Stomach (tissue), 8 donors: ENCODE measurements at regions not wholly inside any gene's neighbourhood (a gene's known extent, or its start where the extent isn't known, plus 50 kb on each side); places are given as distances from the start of the nearest gene placed in this dataset.

ENCODE experiments used
- DNase-seq, 2 donors: peaks; one replicate each; pipeline versions ENCODE4 v3.0.0 to v3.0.0-alpha.2; 2013 to 2019
- H3K27ac ChIP-seq, 5 donors: fragments of 200-600 bp in 4 of 5; sonication (generic) in 4 of 5; one replicate each; pipeline ENCODE4 v1.5.1; 2013 to 2019; ENCODE audit warnings: mild to moderate bottlenecking in 1 of 5, moderate library complexity in 1 of 5
- H3K27me3 ChIP-seq, 3 donors: fragments of 200-600 bp; sonication (generic); one replicate each; pipeline ENCODE4 v1.5.1; 2017 to 2019; ENCODE audit warnings: mixed run types in 1 of 3
- H3K36me3 ChIP-seq, 4 donors: fragments of 200-600 bp; sonication (generic); 1 replicate in 3 of 4; 2 replicates in 1 of 4; pipeline ENCODE4 v1.5.1; 2016 to 2019
- H3K4me1 ChIP-seq, 4 donors: fragments of 200-600 bp; sonication (generic); one replicate each; pipeline ENCODE4 v1.5.1; 2016 to 2019
- H3K4me3 ChIP-seq, 4 donors: fragments of 200-600 bp; sonication (generic) in 3 of 4; one replicate each; pipeline ENCODE4 v1.5.1; 2016 to 2019; ENCODE audit warnings: mild to moderate bottlenecking in 1 of 4
- H3K9me3 ChIP-seq, 4 donors: fragments of 200-600 bp; sonication (generic); one replicate each; pipeline ENCODE4 v1.5.1; 2016 to 2019
- CTCF ChIP-seq, 7 experiments: fragments of 450-650 bp in 4 of 7; fragments of 200-600 bp in 3 of 7; sonication (generic) in 3 of 7; IDR thresholded peaks; one replicate each; pipeline ENCODE4 v1.5.1; 2016 to 2019; ENCODE audit warnings: antibody characterized with exemption in 7 of 7, control low read depth in 2 of 7, mild to moderate bottlenecking in 1 of 7
- EP300 ChIP-seq: sonication (generic); formaldehyde crosslinking; IDR thresholded peaks from one replicate; pipeline ENCODE4 v1.6.1; 2017; ENCODE audit warnings: antibody characterized with exemption
- POLR2A ChIP-seq, 4 donors: fragments of 450-650 bp; IDR thresholded peaks; one replicate each; pipeline ENCODE4 v1.6.1; 2016; ENCODE audit warnings: antibody characterized with exemption in 4 of 4, control low read depth in 2 of 4, mild to moderate bottlenecking in 1 of 4, moderate library complexity in 1 of 4
- POLR2AphosphoS5 ChIP-seq, 3 donors: sonication (generic); formaldehyde crosslinking; IDR thresholded peaks; one replicate each; pipeline ENCODE4 v1.6.1; 2016; ENCODE audit warnings: antibody characterized with exemption in 3 of 3
- WGBS, 5 donors: extraction: QIAGEN DNeasy Blood & Tissue Kit in 3 of 5; methylation state at CpG; one replicate each; pipeline versions ENCODE4 v1.1.5 to v1.1.7; 2013 to 2018; 5-methylcytosine and 5-hydroxymethylcytosine counted together
- intact Hi-C: fragments of 100-400 bp; cut with DNase I; formaldehyde crosslinking; loops from one replicate; pipeline ENCODE4 v1.15.1; 2023; ENCODE audit warnings: low total_unique reads
- donor health status: healthy with polysubstance abuse.
- donor health status: Bipolar disorder and iron deficiency.
- donor health status: healthy.

GRCh38 chr9:84145031-84145430 is 164.4 kb downstream of the RMI1 start:
- Histone ChIP-seq H3K27ac (no peak overlapping the region), H3K36me3 (no peaks in the 10 kb centered on the region), H3K27me3 (peaks cover 0 to 38% (median 6%) of the 10 kb centered on the region in 3 donors), H3K9me3 (no peaks in the 10 kb centered on the region), H3K4me1 (peaks cover 6 to 27% (median 23%) of the 10 kb centered on the region in 4 donors), H3K4me3 (no peak overlapping the region)
- intact Hi-C loops, result no loop called here
- no peak for TF ChIP-seq POLR2A (IDR thresholded peaks at IDR 0.05)
- no peak for TF ChIP-seq EP300
- TF ChIP-seq POLR2AphosphoS5 (IDR thresholded peaks at IDR 0.05), result no peak
- TF ChIP-seq CTCF (IDR thresholded peaks at IDR 0.05), result no peak
- WGBS, 5 donors, result 49 to 63% (median 57%) methylated on average over 3 of the region's 3 CpGs
- no peak for DNase-seq

- intact Hi-C loops, result no loop called here
- TF ChIP-seq CTCF (IDR thresholded peaks at IDR 0.05) (no peak), POLR2AphosphoS5 (IDR thresholded peaks at IDR 0.05) (no peak), EP300 (no peak), POLR2A (IDR thresholded peaks at IDR 0.05) (no peak)
- Histone ChIP-seq H3K4me3 (no peak overlapping the region), H3K36me3 (no peaks in the 10 kb centered on the region), H3K27me3 (peaks cover 0 to 31% (median 1%) of the 10 kb centered on the region in 3 donors), H3K27ac (no peak overlapping the region), H3K9me3 (no peaks in the 10 kb centered on the region), H3K4me1 (peaks cover 6 to 20% (median 16%) of the 10 kb centered on the region in 4 donors)
- DNase-seq, result no peak
- 65 to 89% (median 74%) methylated on average over 2 of the region's 2 CpGs for WGBS, 5 donors
These were observed 165.2 kb downstream of the RMI1 start for GRCh38 chr9:84145780-84146179.

GRCh38 chr9:84146893-84147710 is 166.5 kb downstream of the RMI1 start:
- peaks cover 0 to 17% (median 0%) of the 10 kb centered on the region in 3 donors for H3K27me3 ChIP-seq
- peak in 1 of 2 donors; percentile 44 for DNase-seq
- TF ChIP-seq CTCF (IDR thresholded peaks at IDR 0.05), result no peak
- no peak for TF ChIP-seq POLR2A (IDR thresholded peaks at IDR 0.05)
- TF ChIP-seq EP300, result no peak
- TF ChIP-seq POLR2AphosphoS5 (IDR thresholded peaks at IDR 0.05), result no peak
- 35 to 49% (median 44%) methylated on average over 6 of the region's 6 CpGs for WGBS, 5 donors
- intact Hi-C loops, result no loop called here
- H3K36me3 ChIP-seq, result no peaks in the 10 kb centered on the region
- no peaks in the 10 kb centered on the region for H3K9me3 ChIP-seq
- H3K27ac ChIP-seq, result peak overlapping the region in 4 of 5 donors; percentile 7 to 69 (median 24)
- peaks cover 6 to 17% (median 12%) of the 10 kb centered on the region in 4 donors for H3K4me1 ChIP-seq
- no peak overlapping the region for H3K4me3 ChIP-seq

GRCh38 chr9:84151236-84151635 is 170.6 kb downstream of the RMI1 start:
- H3K4me1 ChIP-seq, result peaks cover 9 to 27% (median 14%) of the 10 kb centered on the region in 4 donors
- intact Hi-C loops, result no loop called here
- 82 to 93% (median 91%) methylated on average over 5 of the region's 5 CpGs for WGBS, 5 donors
- no peak overlapping the region for H3K27ac ChIP-seq
- H3K36me3 ChIP-seq, result no peaks in the 10 kb centered on the region
- no peaks in the 10 kb centered on the region for H3K9me3 ChIP-seq
- TF ChIP-seq CTCF (IDR thresholded peaks at IDR 0.05), result no peak
- no peak for TF ChIP-seq EP300
- no peak for TF ChIP-seq POLR2AphosphoS5 (IDR thresholded peaks at IDR 0.05)
- TF ChIP-seq POLR2A (IDR thresholded peaks at IDR 0.05), result no peak
- no peaks in the 10 kb centered on the region for H3K27me3 ChIP-seq
- no peak overlapping the region for H3K4me3 ChIP-seq
- DNase-seq, result no peak
